HepG2 (cell line): ENCODE measurements at regions not wholly inside any gene's neighbourhood (a gene's known extent, or its start where the extent isn't known, plus 50 kb on each side); places are given as distances from the start of the nearest gene placed in this dataset.

Source experiments
- ATAC-seq: fragments of 200-7000 bp; cut with Tn5 transposase; 3 replicates; pipeline ENCODE4 v1.9.1; 2020; ENCODE audit warnings: mild to moderate bottlenecking, moderate library complexity
- BruUV-seq: library from RNA; stranded (reverse); fragments of 400-500 nt; replicated peaks from 2 replicates; lab custom pipeline; 2021; lab: Mats Ljungman, UMichigan
- CTCF ChIA-PET: fragments of 300-600 bp; formaldehyde crosslinking; extraction: SDS; loops from one replicate; lab custom pipeline; 2021; ENCODE audit warnings: low total read pairs, inconsistent platforms, low intra/inter-chr PET ratio; lab: Yijun Ruan, JAX
- POLR2A ChIA-PET: fragments of 350-600 bp; sonication (Branson Sonifier 250); formaldehyde crosslinking; loops from one replicate; lab custom pipeline; 2020; ENCODE audit warnings: antibody characterized with exemption, inconsistent platforms; lab: Yijun Ruan, JAX
- DNase-seq: peaks from one replicate; pipeline ENCODE4 v3.0.0-alpha.2; 2015; ENCODE audit warnings: low spot score
- FAIRE-seq: peaks from 3 replicates; lab custom pipeline; 2011; peaks lifted over from hg19 to GRCh38; lab: Jason Lieb, UNC
- H2AFZ ChIP-seq: one replicate; pipeline ENCODE4 v1.6.1; 2011; ENCODE audit warnings: low read length, inconsistent platforms
- H3K27ac ChIP-seq: fragments of 300-600 bp; 3 replicates; pipeline ENCODE4 v1.8.0; 2011; ENCODE audit warnings: mixed run types, mild to moderate bottlenecking, mixed read lengths, low read length, inconsistent platforms; ENCODE audit not compliant: insufficient read depth; ENCODE audit errors: extremely low read length
- H3K27me3 ChIP-seq, 2 experiments: fragments of 200-600 bp in 1 of 2; 2 replicates in 1 of 2; 3 replicates in 1 of 2; pipeline versions ENCODE4 v1.6.0 to v1.8.0; 2011; ENCODE audit warnings: low read length in 2 of 2, mild to moderate bottlenecking in 2 of 2, moderate library complexity in 2 of 2, inconsistent platforms in 1 of 2; ENCODE audit not compliant: insufficient read depth in 2 of 2, control insufficient read depth in 1 of 2
- H3K36me3 ChIP-seq, 2 experiments: fragments of 200-600 bp in 1 of 2; replicated peaks in 1 of 2; 2 replicates in 1 of 2; 3 replicates in 1 of 2; pipeline versions ENCODE4 v1.5.1 to v1.8.0; 2011; ENCODE audit warnings: low read length in 2 of 2, inconsistent platforms in 1 of 2; ENCODE audit not compliant: insufficient read depth in 2 of 2, control insufficient read depth in 1 of 2
- H3K4me1 ChIP-seq: 2 replicates; pipeline ENCODE4 v1.5.1; 2012; ENCODE audit warnings: low read length, inconsistent platforms; ENCODE audit not compliant: insufficient read depth
- H3K4me2 ChIP-seq: 2 replicates; pipeline ENCODE4 v1.6.0; 2011; ENCODE audit warnings: low read depth, low read length, inconsistent platforms
- H3K4me3 ChIP-seq, 3 experiments: fragments of 200-600 bp in 1 of 3; sonication (generic), shearing (Covaris generic) in 1 of 3; replicated peaks in 1 of 3; 2 replicates each; pipeline ENCODE4 v1.5.1; 2011 to 2016; ENCODE audit warnings: low read length in 3 of 3, inconsistent platforms in 2 of 3, low read depth in 2 of 3, mild to moderate bottlenecking in 2 of 3, control low read depth in 1 of 3, mixed read lengths in 1 of 3; ENCODE audit not compliant: insufficient read depth in 1 of 3
- H3K79me2 ChIP-seq: one replicate; pipeline ENCODE4 v1.6.1; 2011; ENCODE audit warnings: low read length, inconsistent platforms; ENCODE audit not compliant: insufficient read depth
- H3K9ac ChIP-seq: 2 replicates; pipeline ENCODE4 v1.6.0; 2011; ENCODE audit warnings: mild to moderate bottlenecking, low read depth, low read length, inconsistent platforms; ENCODE audit not compliant: insufficient read depth
- H3K9me3 ChIP-seq: 2 replicates; pipeline ENCODE4 v1.5.1; 2012; ENCODE audit warnings: mild to moderate bottlenecking, low read length
- H4K20me1 ChIP-seq: 2 replicates; pipeline ENCODE4 v1.6.0; 2011; ENCODE audit warnings: inconsistent platforms, mild to moderate bottlenecking, low read length, moderate library complexity; ENCODE audit not compliant: insufficient read depth
- ATF7 ChIP-seq, 2 experiments: fragments of 450-650 bp in 1 of 2; sonication (generic) in 1 of 2; formaldehyde crosslinking in 1 of 2; IDR thresholded peaks; 2 replicates each; pipeline versions ENCODE4 v1.4.0 to v1.6.1; 2016 to 2020; ENCODE audit warnings: antibody characterized with exemption in 1 of 2, mild to moderate bottlenecking in 1 of 2, missing genetic modification reagents in 1 of 2
- HDAC1 ChIP-seq: sonication (generic); formaldehyde crosslinking; IDR thresholded peaks from 2 replicates; pipeline ENCODE4 v1.5.1; 2020; ENCODE audit warnings: mild to moderate bottlenecking, missing genetic modification reagents
- HNF4G ChIP-seq, 2 experiments: sonication (generic) in 1 of 2; formaldehyde crosslinking in 1 of 2; IDR thresholded peaks; 2 replicates each; pipeline versions ENCODE4 v1.4.0 to v1.6.1; 2011 to 2020; ENCODE audit warnings: borderline replicate concordance in 2 of 2, low read depth in 2 of 2, mild to moderate bottlenecking in 2 of 2, low read length in 1 of 2, missing genetic modification reagents in 1 of 2, moderate library complexity in 1 of 2
- SUZ12 ChIP-seq: fragments of 150-350 bp; IDR thresholded peaks from 2 replicates; pipeline ENCODE4 v1.6.1; 2014; ENCODE audit warnings: low read depth, low read length
- WGBS: methylation state at CpG from one replicate; pipeline ENCODE4 v1.1.6; 2017; ENCODE audit warnings: low lambda C conversion rate; 5-methylcytosine and 5-hydroxymethylcytosine counted together
- in situ Hi-C: cut with HindIII; loops from 2 replicates; pipeline ENCODE4 v1.10.0; 2017; ENCODE audit warnings: low pct_unique_long_range_greater_than_20kb; ENCODE audit not compliant: extremely low pct_ligation_motif_present
- intact Hi-C: fragments of 100-400 bp; cut with micrococcal nuclease; formaldehyde crosslinking; loops from one replicate; pipeline ENCODE4 v1.10.0; 2022; ENCODE audit not compliant: unreplicated experiment
- TF ChIP-seq, protein P1 (sequence below): IDR thresholded peaks from 2 replicates; pipeline ENCODE4 v1.6.1; 2016; ENCODE audit warnings: low read depth
- TF ChIP-seq, protein P2 (sequence below): sonication (generic); formaldehyde crosslinking; IDR thresholded peaks from 2 replicates; pipeline ENCODE4 v1.5.0; 2020; ENCODE audit warnings: missing genetic modification reagents
- TF ChIP-seq, protein P3 (sequence below): sonication (generic); formaldehyde crosslinking; IDR thresholded peaks from 2 replicates; pipeline ENCODE4 v1.4.0; 2020; ENCODE audit warnings: mild to moderate bottlenecking, missing genetic modification reagents

DNA sequence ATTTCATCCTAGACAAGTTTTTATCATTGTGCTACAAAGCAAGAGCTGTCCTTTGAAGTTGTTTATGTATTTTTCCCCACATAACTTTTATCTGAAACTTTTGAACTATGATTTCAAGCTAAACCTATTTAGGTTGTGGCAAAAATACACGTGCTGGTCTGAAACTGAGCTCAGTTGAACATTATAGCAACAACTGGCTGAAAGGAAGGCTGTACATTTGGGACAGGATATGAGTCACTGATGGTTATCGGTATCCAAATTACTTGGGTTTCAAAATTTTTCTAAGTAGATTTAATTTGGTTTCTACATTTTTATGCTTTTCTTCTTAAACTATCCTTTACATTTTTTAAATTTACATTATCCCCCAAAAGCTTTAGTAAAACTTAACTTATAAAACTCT lies 627.3 kb upstream of the NUDT12 start:
- in situ Hi-C loops, result no loop called here
- no peak overlapping the region for H3K9ac ChIP-seq
- H3K9me3 ChIP-seq, result peaks cover 12% of the 10 kb centered on the region
- ChIA-PET CTCF (no interaction called here), POLR2A (no interaction called here)
- ATAC-seq, result no peak
- TF ChIP-seq ATF7 (IDR thresholded peaks at IDR 0.05) (no peak), ATF7 (CRISPR knock-in tag; IDR thresholded peaks at IDR 0.05) (no peak), SUZ12 (no peak), HNF4G (IDR thresholded peaks at IDR 0.05; ENCODE audit: borderline replicate concordance, low read depth, low read length) (no peak), HNF4G (CRISPR knock-in tag; IDR thresholded peaks at IDR 0.05; ENCODE audit: borderline replicate concordance, low read depth) (no peak), HDAC1 (CRISPR knock-in tag) (no peak)
- TF ChIP-seq, protein P1, sequence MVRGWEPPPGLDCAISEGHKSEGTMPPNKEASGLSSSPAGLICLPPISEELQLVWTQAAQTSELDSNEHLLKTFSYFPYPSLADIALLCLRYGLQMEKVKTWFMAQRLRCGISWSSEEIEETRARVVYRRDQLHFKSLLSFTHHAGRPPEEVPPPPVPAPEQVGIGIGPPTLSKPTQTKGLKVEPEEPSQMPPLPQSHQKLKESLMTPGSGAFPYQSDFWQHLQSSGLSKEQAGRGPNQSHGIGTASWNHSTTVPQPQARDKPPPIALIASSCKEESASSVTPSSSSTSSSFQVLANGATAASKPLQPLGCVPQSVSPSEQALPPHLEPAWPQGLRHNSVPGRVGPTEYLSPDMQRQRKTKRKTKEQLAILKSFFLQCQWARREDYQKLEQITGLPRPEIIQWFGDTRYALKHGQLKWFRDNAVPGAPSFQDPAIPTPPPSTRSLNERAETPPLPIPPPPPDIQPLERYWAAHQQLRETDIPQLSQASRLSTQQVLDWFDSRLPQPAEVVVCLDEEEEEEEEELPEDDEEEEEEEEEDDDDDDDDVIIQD (CRISPR knock-in tag), result peak; percentile 38; the same call in 1 of the 2 replicates
- TF ChIP-seq, protein P2, sequence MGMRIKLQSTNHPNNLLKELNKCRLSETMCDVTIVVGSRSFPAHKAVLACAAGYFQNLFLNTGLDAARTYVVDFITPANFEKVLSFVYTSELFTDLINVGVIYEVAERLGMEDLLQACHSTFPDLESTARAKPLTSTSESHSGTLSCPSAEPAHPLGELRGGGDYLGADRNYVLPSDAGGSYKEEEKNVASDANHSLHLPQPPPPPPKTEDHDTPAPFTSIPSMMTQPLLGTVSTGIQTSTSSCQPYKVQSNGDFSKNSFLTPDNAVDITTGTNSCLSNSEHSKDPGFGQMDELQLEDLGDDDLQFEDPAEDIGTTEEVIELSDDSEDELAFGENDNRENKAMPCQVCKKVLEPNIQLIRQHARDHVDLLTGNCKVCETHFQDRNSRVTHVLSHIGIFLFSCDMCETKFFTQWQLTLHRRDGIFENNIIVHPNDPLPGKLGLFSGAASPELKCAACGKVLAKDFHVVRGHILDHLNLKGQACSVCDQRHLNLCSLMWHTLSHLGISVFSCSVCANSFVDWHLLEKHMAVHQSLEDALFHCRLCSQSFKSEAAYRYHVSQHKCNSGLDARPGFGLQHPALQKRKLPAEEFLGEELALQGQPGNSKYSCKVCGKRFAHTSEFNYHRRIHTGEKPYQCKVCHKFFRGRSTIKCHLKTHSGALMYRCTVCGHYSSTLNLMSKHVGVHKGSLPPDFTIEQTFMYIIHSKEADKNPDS (CRISPR knock-in tag), result no peak
- TF ChIP-seq, protein P3, sequence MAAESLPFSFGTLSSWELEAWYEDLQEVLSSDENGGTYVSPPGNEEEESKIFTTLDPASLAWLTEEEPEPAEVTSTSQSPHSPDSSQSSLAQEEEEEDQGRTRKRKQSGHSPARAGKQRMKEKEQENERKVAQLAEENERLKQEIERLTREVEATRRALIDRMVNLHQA, result no peak
- no peak overlapping the region for H2AFZ ChIP-seq
- DNase-seq, result peak; percentile 10
- no peaks in the 10 kb centered on the region for H3K36me3 ChIP-seq
- intact Hi-C loops, result no loop called here
- H3K27ac ChIP-seq, result no peak overlapping the region
- H3K4me1 ChIP-seq, result no peaks in the 10 kb centered on the region
- 63% methylated on average over 2 of the region's 2 CpGs for WGBS
- H3K4me2 ChIP-seq, result no peak overlapping the region
- no peak overlapping the region for H3K4me3 ChIP-seq
- no peaks in the 10 kb centered on the region for H3K27me3 ChIP-seq
- BruUV-seq, result no TSS peak
- H4K20me1 ChIP-seq, result no peaks in the 10 kb centered on the region
- no peaks in the 10 kb centered on the region for H3K79me2 ChIP-seq
- no peak for FAIRE-seq
